Ishikawa (cell line): ENCODE measurements at regions not wholly inside any gene's neighbourhood (a gene's known extent, or its start where the extent isn't known, plus 50 kb on each side); places are given as distances from the start of the nearest gene placed in this dataset.

ENCODE experiments used
- CEBPB ChIP-seq: IDR thresholded peaks from 2 replicates; pipeline ENCODE4 v1.6.1; 2012
- CREB1 ChIP-seq: IDR thresholded peaks from 2 replicates; pipeline ENCODE4 v1.6.1; 2012; ENCODE audit warnings: low read depth
- EGR1 ChIP-seq: IDR thresholded peaks from 2 replicates; pipeline ENCODE4 v1.6.1; 2012
- EP300 ChIP-seq: IDR thresholded peaks from 2 replicates; pipeline ENCODE4 v1.6.1; 2012; ENCODE audit warnings: borderline replicate concordance
- FOXM1 ChIP-seq: IDR thresholded peaks from 2 replicates; pipeline ENCODE4 v1.6.1; 2012; ENCODE audit warnings: low read depth, borderline replicate concordance
- NFIC ChIP-seq: IDR thresholded peaks from 2 replicates; pipeline ENCODE4 v1.6.1; 2012
- RAD21 ChIP-seq: IDR thresholded peaks from 2 replicates; pipeline ENCODE4 v1.6.1; 2012; ENCODE audit warnings: low read depth
- REST ChIP-seq: IDR thresholded peaks from 2 replicates; pipeline ENCODE4 v1.6.1; 2012; ENCODE audit warnings: low read depth, mild to moderate bottlenecking
- TAF1 ChIP-seq: IDR thresholded peaks from 2 replicates; pipeline ENCODE4 v1.6.1; 2012; ENCODE audit warnings: low read depth, mild to moderate bottlenecking
- TCF12 ChIP-seq: IDR thresholded peaks from 2 replicates; pipeline ENCODE4 v1.6.1; 2012; ENCODE audit warnings: low read depth
- TEAD4 ChIP-seq: IDR thresholded peaks from 2 replicates; pipeline ENCODE4 v1.6.1; 2012
- USF1 ChIP-seq: IDR thresholded peaks from 2 replicates; pipeline ENCODE4 v1.6.1; 2012
- YY1 ChIP-seq: IDR thresholded peaks from 2 replicates; pipeline ENCODE4 v1.6.1; 2012; ENCODE audit warnings: low read depth
- ZBTB7A ChIP-seq: IDR thresholded peaks from 2 replicates; pipeline ENCODE4 v1.6.1; 2012; ENCODE audit warnings: low read depth
- TF ChIP-seq, protein P1 (sequence below): IDR thresholded peaks from 2 replicates; pipeline ENCODE4 v1.6.1; 2012

DNA sequence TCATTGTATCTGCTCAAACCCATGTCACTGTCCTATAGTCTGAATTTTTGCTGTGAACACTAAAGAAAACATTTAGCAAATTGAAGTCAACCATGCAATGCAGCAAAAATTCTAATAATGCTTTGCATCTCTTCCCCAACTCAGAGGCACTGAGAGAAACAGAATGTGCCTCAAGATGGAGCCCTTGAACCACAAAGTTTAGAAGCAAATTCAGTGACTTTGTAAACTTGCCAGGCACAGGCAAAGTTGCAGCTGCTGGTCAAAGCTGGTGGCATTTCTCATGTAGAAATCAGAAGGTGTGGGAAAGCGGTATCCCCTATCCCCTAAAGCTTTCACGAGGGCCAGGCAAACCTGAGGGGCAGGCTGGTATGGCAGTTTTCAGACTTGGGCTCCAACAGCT, 121.7 kb upstream of the DIPK2B start:
- TF ChIP-seq RAD21 (peak; percentile 78), NFIC (no peak)

DNA sequence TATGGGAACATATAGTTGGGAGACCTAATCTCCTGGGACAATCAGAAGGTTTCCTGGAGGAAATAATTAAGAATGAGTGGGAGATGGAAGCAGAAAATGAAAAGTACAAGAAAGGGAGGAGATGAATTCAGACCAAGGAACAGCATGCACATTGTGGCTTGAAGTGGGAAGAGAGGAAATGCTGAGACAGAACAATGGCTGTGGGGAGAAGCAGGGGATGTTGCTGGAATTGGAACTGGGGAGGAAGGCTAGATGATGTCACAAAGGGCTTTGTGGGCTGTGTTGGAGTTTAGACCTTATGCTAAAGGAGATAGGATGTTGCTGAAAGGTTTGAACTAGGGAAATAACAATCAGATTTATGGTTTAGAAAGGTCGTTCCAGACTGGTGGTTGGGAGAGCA, 119.5 kb upstream of the DIPK2B start:
- TF ChIP-seq TEAD4 (no peak), REST (no peak), TCF12 (no peak), CREB1 (no peak), CEBPB (no peak), EP300 (no peak), NFIC (no peak)
- TF ChIP-seq, protein P1, sequence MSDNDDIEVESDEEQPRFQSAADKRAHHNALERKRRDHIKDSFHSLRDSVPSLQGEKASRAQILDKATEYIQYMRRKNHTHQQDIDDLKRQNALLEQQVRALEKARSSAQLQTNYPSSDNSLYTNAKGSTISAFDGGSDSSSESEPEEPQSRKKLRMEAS = no peak

- no peak for TF ChIP-seq ZBTB7A
- TF ChIP-seq CREB1 = no peak
- no peak for TF ChIP-seq FOXM1
- TF ChIP-seq EP300 = no peak
- TF ChIP-seq TAF1 = no peak
- no peak for TF ChIP-seq REST
- no peak for TF ChIP-seq EGR1
These were observed 109.1 kb upstream of the DIPK2B start for GRCh38 chrX:45309801-45310200.

DNA sequence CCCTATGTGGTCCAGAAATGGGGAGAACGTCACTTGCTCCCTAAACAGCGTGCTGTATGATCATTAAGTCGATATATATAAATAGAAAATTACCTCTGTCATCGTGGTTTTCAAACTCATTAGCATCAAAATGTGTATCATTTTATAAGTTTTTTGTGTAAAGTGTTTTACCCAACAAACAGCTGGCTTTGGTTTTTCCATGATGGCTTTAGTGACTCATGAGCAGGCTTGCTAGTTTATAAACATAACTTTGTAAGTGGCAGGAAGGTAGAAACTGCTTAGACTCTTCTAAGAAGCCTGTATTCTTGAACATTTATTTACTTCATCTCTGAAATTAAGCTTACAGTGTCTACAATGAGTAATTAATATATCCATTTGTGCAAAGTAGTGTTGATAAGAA, 108.4 kb upstream of the DIPK2B start:
- no peak for TF ChIP-seq EGR1
- no peak for TF ChIP-seq YY1
- no peak for TF ChIP-seq EP300
- TF ChIP-seq, protein P1 = no peak
- TF ChIP-seq TEAD4 = no peak
- no peak for TF ChIP-seq REST
- TF ChIP-seq CEBPB = no peak
- TF ChIP-seq RAD21 = no peak
- no peak for TF ChIP-seq CREB1
- no peak for TF ChIP-seq TCF12
- no peak for TF ChIP-seq NFIC
- no peak for TF ChIP-seq TAF1
- TF ChIP-seq FOXM1 = no peak
- TF ChIP-seq ZBTB7A = no peak
- TF ChIP-seq USF1 = no peak

DNA sequence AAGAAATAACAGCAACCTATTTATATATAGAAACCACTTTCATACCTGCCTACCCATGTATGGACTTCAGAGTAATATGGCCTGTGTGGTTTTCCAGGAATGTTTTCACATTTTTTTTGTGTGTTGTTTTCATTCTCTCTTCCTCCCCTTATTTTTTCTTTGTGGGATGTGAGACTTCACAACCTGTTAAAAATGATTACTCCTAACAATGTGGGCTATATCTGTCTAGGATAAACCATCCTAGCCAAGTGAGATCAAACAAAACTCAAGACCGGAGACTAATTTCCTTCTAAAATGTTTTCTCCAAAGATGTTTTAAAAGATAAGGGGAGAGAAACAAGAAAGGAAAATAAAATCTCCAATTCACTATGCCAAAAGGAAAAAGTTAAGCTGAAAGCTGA, 106.1 kb upstream of the DIPK2B start:
- TF ChIP-seq CEBPB (no peak), TAF1 (no peak), TEAD4 (no peak), REST (no peak), FOXM1 (no peak), TCF12 (no peak), ZBTB7A (no peak), EP300 (no peak), NFIC (no peak), EGR1 (no peak), RAD21 (no peak), YY1 (no peak), USF1 (no peak), CREB1 (no peak)
- TF ChIP-seq, protein P1 = no peak
